MG63 (cell line): ENCODE measurements at regions not wholly inside any gene's neighbourhood (a gene's known extent, or its start where the extent isn't known, plus 50 kb on each side); places are given as distances from the start of the nearest gene placed in this dataset.

ENCODE experiments used
- DNase-seq: peaks from one replicate; pipeline ENCODE4 v3.0.0-alpha.2; 2020
- H3K27me3 ChIP-seq: fragments of 250-450 bp; sonication (Bioruptor Pico); 2 replicates; pipeline ENCODE4 v1.5.1; 2020; ENCODE audit warnings: mild to moderate bottlenecking, moderate library complexity
- H3K36me3 ChIP-seq: fragments of 250-450 bp; sonication (Bioruptor Pico); 2 replicates; pipeline ENCODE4 v1.5.1; 2020; ENCODE audit warnings: mild to moderate bottlenecking, moderate library complexity
- H3K4me3 ChIP-seq: fragments of 250-450 bp; sonication (Bioruptor Pico); 2 replicates; pipeline ENCODE4 v1.5.1; 2020; ENCODE audit warnings: mild to moderate bottlenecking, moderate library complexity
- H3K9me3 ChIP-seq: fragments of 250-450 bp; sonication (Bioruptor Pico); 2 replicates; pipeline ENCODE4 v1.5.1; 2020; ENCODE audit warnings: mild to moderate bottlenecking, moderate library complexity

GRCh38 chr6:133001040-133001565, 186.7 kb downstream of the RPS12 start:
- Histone ChIP-seq H3K27me3 (no peaks in the 10 kb centered on the region), H3K36me3 (no peaks in the 10 kb centered on the region), H3K4me3 (no peak overlapping the region), H3K9me3 (no peaks in the 10 kb centered on the region)
- DNase-seq = no peak

GRCh38 chr6:133004304-133004884, 190.0 kb downstream of the RPS12 start:
- H3K9me3 ChIP-seq = no peaks in the 10 kb centered on the region
- H3K4me3 ChIP-seq = no peak overlapping the region
- no peak for DNase-seq
- H3K27me3 ChIP-seq = no peaks in the 10 kb centered on the region
- H3K36me3 ChIP-seq = no peaks in the 10 kb centered on the region

- Histone ChIP-seq H3K27me3 (no peaks in the 10 kb centered on the region), H3K4me3 (no peak overlapping the region), H3K9me3 (no peaks in the 10 kb centered on the region; the same call in 1 of the 2 replicates), H3K36me3 (no peaks in the 10 kb centered on the region)
- no peak for DNase-seq
Measured at GRCh38 chr6:133012774-133013173, 198.4 kb downstream of the RPS12 start.

GRCh38 chr6:133016631-133017030, 202.3 kb downstream of the RPS12 start:
- Histone ChIP-seq H3K4me3 (no peak overlapping the region), H3K27me3 (no peaks in the 10 kb centered on the region), H3K9me3 (peaks cover 6% of the 10 kb centered on the region), H3K36me3 (no peaks in the 10 kb centered on the region)
- no peak for DNase-seq

GRCh38 chr6:133017581-133017980, 203.2 kb downstream of the RPS12 start:
- H3K36me3 ChIP-seq = no peaks in the 10 kb centered on the region
- H3K9me3 ChIP-seq = peaks cover 6% of the 10 kb centered on the region
- no peak overlapping the region for H3K4me3 ChIP-seq
- no peaks in the 10 kb centered on the region for H3K27me3 ChIP-seq
- peak; percentile 16 for DNase-seq

GRCh38 chr6:133026705-133027104, 212.3 kb downstream of the RPS12 start:
- H3K36me3 ChIP-seq = no peaks in the 10 kb centered on the region
- H3K9me3 ChIP-seq = peaks cover 3% of the 10 kb centered on the region
- H3K27me3 ChIP-seq = no peaks in the 10 kb centered on the region
- H3K4me3 ChIP-seq = no peak overlapping the region
- no peak for DNase-seq

GRCh38 chr6:133033263-133033662, 207.9 kb upstream of the EYA4 start:
- no peak for DNase-seq
- Histone ChIP-seq H3K4me3 (no peak overlapping the region), H3K9me3 (no peaks in the 10 kb centered on the region), H3K27me3 (no peaks in the 10 kb centered on the region), H3K36me3 (no peaks in the 10 kb centered on the region)

- Histone ChIP-seq H3K9me3 (no peaks in the 10 kb centered on the region), H3K4me3 (no peak overlapping the region), H3K27me3 (no peaks in the 10 kb centered on the region), H3K36me3 (no peaks in the 10 kb centered on the region)
- no peak for DNase-seq
Measured at GRCh38 chr6:133034509-133035206, 206.5 kb upstream of the EYA4 start.

- H3K36me3 ChIP-seq = no peaks in the 10 kb centered on the region
- DNase-seq = no peak
Measured at GRCh38 chr6:133040094-133040802, 200.9 kb upstream of the EYA4 start.

GRCh38 chr6:133040803-133041419, 200.2 kb upstream of the EYA4 start:
- Histone ChIP-seq H3K4me3 (no peak overlapping the region), H3K36me3 (no peaks in the 10 kb centered on the region), H3K9me3 (no peaks in the 10 kb centered on the region), H3K27me3 (no peaks in the 10 kb centered on the region)
- no peak for DNase-seq

More at GRCh38 chr6:133040094-133040802, 200.9 kb upstream of the EYA4 start:
- Histone ChIP-seq H3K4me3 (no peak overlapping the region), H3K27me3 (no peaks in the 10 kb centered on the region), H3K9me3 (no peaks in the 10 kb centered on the region)

GRCh38 chr6:133042550-133043120, 198.5 kb upstream of the EYA4 start:
- Histone ChIP-seq H3K36me3 (no peaks in the 10 kb centered on the region), H3K9me3 (no peaks in the 10 kb centered on the region), H3K27me3 (no peaks in the 10 kb centered on the region), H3K4me3 (no peak overlapping the region)
- no peak for DNase-seq

GRCh38 chr6:133046576-133046975, 194.6 kb upstream of the EYA4 start:
- no peaks in the 10 kb centered on the region for H3K36me3 ChIP-seq
- H3K4me3 ChIP-seq = no peak overlapping the region
- no peak for DNase-seq
- no peaks in the 10 kb centered on the region for H3K27me3 ChIP-seq
- H3K9me3 ChIP-seq = no peaks in the 10 kb centered on the region

- Histone ChIP-seq H3K9me3 (no peaks in the 10 kb centered on the region), H3K27me3 (no peaks in the 10 kb centered on the region), H3K4me3 (no peak overlapping the region), H3K36me3 (no peaks in the 10 kb centered on the region)
- no peak for DNase-seq
Measured at GRCh38 chr6:133047065-133047665, 194.0 kb upstream of the EYA4 start.

- Histone ChIP-seq H3K9me3 (no peaks in the 10 kb centered on the region), H3K27me3 (no peaks in the 10 kb centered on the region), H3K36me3 (no peaks in the 10 kb centered on the region), H3K4me3 (no peak overlapping the region)
- no peak for DNase-seq
Measured at GRCh38 chr6:133047706-133048105, 193.5 kb upstream of the EYA4 start.

GRCh38 chr6:133051240-133051639, 189.9 kb upstream of the EYA4 start:
- no peaks in the 10 kb centered on the region for H3K9me3 ChIP-seq
- no peaks in the 10 kb centered on the region for H3K27me3 ChIP-seq
- DNase-seq = no peak
- H3K4me3 ChIP-seq = no peak overlapping the region
- H3K36me3 ChIP-seq = no peaks in the 10 kb centered on the region

GRCh38 chr6:133052465-133052864, 188.7 kb upstream of the EYA4 start:
- Histone ChIP-seq H3K27me3 (no peaks in the 10 kb centered on the region), H3K36me3 (no peaks in the 10 kb centered on the region), H3K9me3 (no peaks in the 10 kb centered on the region), H3K4me3 (no peak overlapping the region)
- DNase-seq = no peak
